Neuronal stem cell (in vitro differentiated cells): ENCODE measurements at regions not wholly inside any gene's neighbourhood (a gene's known extent, or its start where the extent isn't known, plus 50 kb on each side); places are given as distances from the start of the nearest gene placed in this dataset.

ENCODE experiments used
- DNase-seq: peaks from one replicate; pipeline ENCODE4 v3.0.0-alpha.2; 2013; ENCODE audit warnings: low spot score
- H2AFZ ChIP-seq: one replicate; pipeline ENCODE4 v1.6.1; 2013; ENCODE audit warnings: mild to moderate bottlenecking, low read length, inconsistent platforms
- H2AK5ac ChIP-seq: 2 replicates; pipeline ENCODE4 v1.6.1; 2013; ENCODE audit warnings: low read depth, mild to moderate bottlenecking, inconsistent platforms, low read length, moderate library complexity, mixed read lengths
- H2BK120ac ChIP-seq: 2 replicates; pipeline ENCODE4 v1.6.1; 2013; ENCODE audit warnings: low read depth, mild to moderate bottlenecking, inconsistent platforms, low read length, moderate library complexity, mixed read lengths
- H2BK12ac ChIP-seq: one replicate; pipeline ENCODE4 v1.6.1; 2013; ENCODE audit warnings: low read length, inconsistent platforms
- H2BK15ac ChIP-seq: 2 replicates; pipeline ENCODE4 v1.6.1; 2013; ENCODE audit warnings: mild to moderate bottlenecking, low read length, inconsistent platforms, mixed read lengths
- H2BK5ac ChIP-seq: one replicate; pipeline ENCODE4 v1.6.1; 2013; ENCODE audit warnings: inconsistent platforms, mild to moderate bottlenecking, low read length, moderate library complexity
- H3K14ac ChIP-seq: one replicate; pipeline ENCODE4 v1.6.1; 2013; ENCODE audit warnings: low read length, inconsistent platforms
- H3K18ac ChIP-seq: 2 replicates; pipeline ENCODE4 v1.6.1; 2013; ENCODE audit warnings: low read length, inconsistent platforms
- H3K23ac ChIP-seq: 2 replicates; pipeline ENCODE4 v1.6.1; 2013; ENCODE audit warnings: low read depth, mild to moderate bottlenecking, mixed read lengths, low read length, inconsistent platforms; ENCODE audit not compliant: poor library complexity
- H3K27ac ChIP-seq: replicated peaks from 3 replicates; pipeline ENCODE4 v1.5.1; 2013; ENCODE audit warnings: low read length, inconsistent platforms
- H3K27me3 ChIP-seq, 3 experiments: 2 replicates each; pipeline ENCODE4 v1.6.1; 2013; ENCODE audit warnings: low read length in 3 of 3, mild to moderate bottlenecking in 2 of 3, inconsistent platforms in 1 of 3, low read depth in 1 of 3, mixed read lengths in 1 of 3, moderate library complexity in 1 of 3; ENCODE audit not compliant: control insufficient read depth in 3 of 3, insufficient read depth in 3 of 3
- H3K36me3 ChIP-seq, 2 donors: replicated peaks in 1 of 2; 2 replicates each; pipeline ENCODE4 v1.6.1; 2013; ENCODE audit warnings: low read length in 2 of 2; ENCODE audit not compliant: control insufficient read depth in 2 of 2, insufficient read depth in 2 of 2
- H3K4ac ChIP-seq: 2 replicates; pipeline ENCODE4 v1.6.1; 2013; ENCODE audit warnings: inconsistent platforms, mild to moderate bottlenecking, low read length, moderate library complexity
- H3K4me1 ChIP-seq, 2 donors: 1 replicate in 1 of 2; 2 replicates in 1 of 2; pipeline ENCODE4 v1.6.1; 2013; ENCODE audit warnings: low read length in 2 of 2, low read depth in 1 of 2; ENCODE audit not compliant: control insufficient read depth in 2 of 2, insufficient read depth in 1 of 2
- H3K4me2 ChIP-seq: one replicate; pipeline ENCODE4 v1.6.1; 2013; ENCODE audit warnings: mild to moderate bottlenecking, low read length, inconsistent platforms; ENCODE audit not compliant: insufficient read depth, poor library complexity, severe bottlenecking
- H3K4me3 ChIP-seq, 2 donors: 2 replicates each; pipeline ENCODE4 v1.5.1; 2013; ENCODE audit warnings: low read length in 2 of 2, mild to moderate bottlenecking in 2 of 2, inconsistent platforms in 1 of 2, moderate library complexity in 1 of 2
- H3K79me1 ChIP-seq: one replicate; pipeline ENCODE4 v1.6.1; 2013; ENCODE audit warnings: low read depth, mild to moderate bottlenecking, inconsistent platforms, low read length, moderate library complexity
- H3K9ac ChIP-seq: one replicate; pipeline ENCODE4 v1.6.1; 2013; ENCODE audit warnings: mild to moderate bottlenecking, low read depth, low read length, inconsistent platforms; ENCODE audit not compliant: poor library complexity
- H3K9me3 ChIP-seq, 2 donors: replicated peaks in 1 of 2; 2 replicates each; pipeline versions ENCODE3 to v1.6.1; 2013; ENCODE audit warnings: low read length in 2 of 2, mild to moderate bottlenecking in 2 of 2, inconsistent platforms in 1 of 2, low read depth in 1 of 2, mixed read lengths in 1 of 2, moderate library complexity in 1 of 2; ENCODE audit not compliant: control insufficient read depth in 2 of 2, insufficient read depth in 1 of 2
- H4K8ac ChIP-seq: one replicate; pipeline ENCODE4 v1.6.1; 2013; ENCODE audit warnings: low read depth, mild to moderate bottlenecking, inconsistent platforms, low read length, moderate library complexity
- H4K91ac ChIP-seq: one replicate; pipeline ENCODE4 v1.6.1; 2013; ENCODE audit warnings: low read length, low read depth, mild to moderate bottlenecking, inconsistent platforms; ENCODE audit not compliant: poor library complexity
- WGBS, 2 donors: extraction: QIAGEN DNeasy Blood & Tissue Kit; methylation state at CpG; one replicate each; pipeline ENCODE4 v1.1.7; 2013; ENCODE audit warnings: missing lambda C conversion rate in 2 of 2, mixed read lengths in 1 of 2; ENCODE audit not compliant: insufficient read length in 2 of 2, insufficient replicate concordance in 1 of 2; ENCODE audit errors: extremely low coverage in 2 of 2; 5-methylcytosine and 5-hydroxymethylcytosine counted together

- Histone ChIP-seq H4K91ac (no peak overlapping the region), H3K27me3 (no peaks in the 10 kb centered on the region), H3K79me1 (no peaks in the 10 kb centered on the region), H2AK5ac (peak overlapping the region; percentile 66), H2BK5ac (no peak overlapping the region), H3K36me3 (peaks cover 0 to 1% of the 10 kb centered on the region in 2 donors), H3K9me3 (peaks cover 10 to 13% of the 10 kb centered on the region in 2 donors), H2BK12ac (no peak overlapping the region), H3K4ac (no peak overlapping the region), H3K9ac (no peak overlapping the region), H3K4me1 (peaks cover 0 to 6% of the 10 kb centered on the region in 2 donors), H3K4me2 (no peak overlapping the region), H2BK120ac (no peak overlapping the region), H3K14ac (peak overlapping the region; percentile 25), H2BK15ac (no peak overlapping the region), H3K27ac (no peak overlapping the region), H4K8ac (no peak overlapping the region), H3K18ac (peak overlapping the region; percentile 39), H3K23ac (no peak overlapping the region), H2AFZ (peak overlapping the region; percentile 9), H3K4me3 (no peak overlapping the region)
- no CpG with 5 or more reads among the region's 18 CpGs for WGBS, 2 donors
- DNase-seq, result no peak
Measured at GRCh38 chr5:3510642-3511417, 84.8 kb upstream of the IRX1 start.

- no CpG with 5 or more reads among the region's 3 CpGs for WGBS, 2 donors
- no peak overlapping the region for H3K18ac ChIP-seq
Measured at GRCh38 chr5:3509290-3509689, 86.3 kb upstream of the IRX1 start.

GRCh38 chr5:3508395-3508794 lies 87.2 kb upstream of the IRX1 start:
- no peak for DNase-seq
- Histone ChIP-seq H3K9ac (no peak overlapping the region), H3K79me1 (no peaks in the 10 kb centered on the region), H2BK15ac (no peak overlapping the region), H3K4me2 (no peak overlapping the region), H3K9me3 (peaks cover 10 to 13% of the 10 kb centered on the region in 2 donors), H4K91ac (no peak overlapping the region), H3K14ac (no peak overlapping the region), H2BK5ac (no peak overlapping the region), H4K8ac (no peak overlapping the region), H2BK12ac (no peak overlapping the region), H2AK5ac (no peak overlapping the region), H3K23ac (no peak overlapping the region), H3K4me1 (peaks cover 0 to 6% of the 10 kb centered on the region in 2 donors), H3K4me3 (no peak overlapping the region), H2BK120ac (no peak overlapping the region), H3K36me3 (peaks cover 0 to 1% of the 10 kb centered on the region in 2 donors), H3K27ac (no peak overlapping the region), H3K27me3 (no peaks in the 10 kb centered on the region), H3K4ac (no peak overlapping the region), H2AFZ (no peak overlapping the region), H3K18ac (no peak overlapping the region)
- WGBS, 2 donors, result no CpG with 5 or more reads among the region's 3 CpGs

More at GRCh38 chr5:3509290-3509689, 86.3 kb upstream of the IRX1 start:
- Histone ChIP-seq H3K9ac (no peak overlapping the region), H3K9me3 (peaks cover 10 to 13% of the 10 kb centered on the region in 2 donors), H3K4me3 (no peak overlapping the region), H3K23ac (no peak overlapping the region), H3K27me3 (no peaks in the 10 kb centered on the region), H3K4ac (no peak overlapping the region), H2BK15ac (no peak overlapping the region), H2BK12ac (no peak overlapping the region), H3K4me1 (peaks cover 0 to 6% of the 10 kb centered on the region in 2 donors), H4K91ac (no peak overlapping the region), H2AFZ (no peak overlapping the region), H2AK5ac (no peak overlapping the region), H3K27ac (no peak overlapping the region), H2BK5ac (no peak overlapping the region), H4K8ac (no peak overlapping the region), H2BK120ac (no peak overlapping the region), H3K79me1 (no peaks in the 10 kb centered on the region), H3K14ac (no peak overlapping the region), H3K4me2 (no peak overlapping the region), H3K36me3 (peaks cover 0 to 1% of the 10 kb centered on the region in 2 donors)
- DNase-seq, result no peak

- Histone ChIP-seq H3K9ac (no peak overlapping the region), H3K36me3 (no peaks in the 10 kb centered on the region), H2BK120ac (no peak overlapping the region), H2BK5ac (no peak overlapping the region), H3K4ac (no peak overlapping the region), H3K79me1 (no peaks in the 10 kb centered on the region), H3K4me2 (no peak overlapping the region), H3K27me3 (no peaks in the 10 kb centered on the region), H2BK12ac (no peak overlapping the region), H3K9me3 (no peaks in the 10 kb centered on the region), H3K14ac (no peak overlapping the region), H3K23ac (no peak overlapping the region), H3K4me3 (peak overlapping the region in 1 of 2 donors; percentile 20), H3K27ac (no peak overlapping the region), H3K4me1 (peaks cover 0 to 2% of the 10 kb centered on the region in 2 donors), H2AK5ac (no peak overlapping the region), H4K8ac (no peak overlapping the region), H2BK15ac (no peak overlapping the region), H4K91ac (no peak overlapping the region), H3K18ac (no peak overlapping the region), H2AFZ (no peak overlapping the region)
- no peak for DNase-seq
- no CpG with 5 or more reads among the region's 18 CpGs for WGBS, 2 donors
Measured at GRCh38 chr5:3490957-3491507, 104.6 kb upstream of the IRX1 start.
